Peyer's patch (tissue), 4 donors: ENCODE measurements at regions not wholly inside any gene's neighbourhood (a gene's known extent, or its start where the extent isn't known, plus 50 kb on each side); places are given as distances from the start of the nearest gene placed in this dataset.

Experiments used
- POLR2A ChIP-seq, 2 donors: fragments of 450-650 bp; IDR thresholded peaks; one replicate each; pipeline ENCODE4 v1.5.1; 2017; ENCODE audit warnings: antibody characterized with exemption in 2 of 2, mild to moderate bottlenecking in 2 of 2, moderate library complexity in 2 of 2
- TF ChIP-seq, protein P1 (sequence below), 6 experiments: fragments of 450-650 bp in 4 of 6; fragments of 200-600 bp in 2 of 6; sonication (generic) in 1 of 6; IDR thresholded peaks; one replicate each; pipeline ENCODE4 v1.5.1; 2017 to 2019; ENCODE audit warnings: antibody characterized with exemption in 6 of 6, mild to moderate bottlenecking in 3 of 6, moderate library complexity in 1 of 6

DNA sequence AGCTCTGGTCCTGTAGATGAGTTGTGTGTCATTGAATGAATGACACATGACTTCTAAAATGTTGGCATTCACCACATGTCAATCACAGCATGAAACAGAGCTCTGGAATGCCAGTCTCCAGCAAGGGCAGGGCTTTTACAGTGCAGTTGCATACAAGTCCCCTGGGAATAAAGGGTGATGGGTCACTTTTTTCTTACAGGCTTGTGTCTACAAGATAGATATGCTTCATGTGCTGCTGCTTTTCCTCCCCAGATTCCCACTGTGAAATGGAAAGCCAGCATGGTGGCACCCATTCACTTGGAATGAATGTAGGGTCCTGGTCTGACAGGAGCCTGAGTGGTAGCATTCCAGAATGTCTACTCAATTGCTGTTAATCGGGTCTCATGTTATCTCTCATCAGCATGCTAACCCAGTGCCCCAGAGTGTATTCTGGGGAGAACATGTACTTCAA is 159.1 kb upstream of the KIT start:
- TF ChIP-seq, protein P1, sequence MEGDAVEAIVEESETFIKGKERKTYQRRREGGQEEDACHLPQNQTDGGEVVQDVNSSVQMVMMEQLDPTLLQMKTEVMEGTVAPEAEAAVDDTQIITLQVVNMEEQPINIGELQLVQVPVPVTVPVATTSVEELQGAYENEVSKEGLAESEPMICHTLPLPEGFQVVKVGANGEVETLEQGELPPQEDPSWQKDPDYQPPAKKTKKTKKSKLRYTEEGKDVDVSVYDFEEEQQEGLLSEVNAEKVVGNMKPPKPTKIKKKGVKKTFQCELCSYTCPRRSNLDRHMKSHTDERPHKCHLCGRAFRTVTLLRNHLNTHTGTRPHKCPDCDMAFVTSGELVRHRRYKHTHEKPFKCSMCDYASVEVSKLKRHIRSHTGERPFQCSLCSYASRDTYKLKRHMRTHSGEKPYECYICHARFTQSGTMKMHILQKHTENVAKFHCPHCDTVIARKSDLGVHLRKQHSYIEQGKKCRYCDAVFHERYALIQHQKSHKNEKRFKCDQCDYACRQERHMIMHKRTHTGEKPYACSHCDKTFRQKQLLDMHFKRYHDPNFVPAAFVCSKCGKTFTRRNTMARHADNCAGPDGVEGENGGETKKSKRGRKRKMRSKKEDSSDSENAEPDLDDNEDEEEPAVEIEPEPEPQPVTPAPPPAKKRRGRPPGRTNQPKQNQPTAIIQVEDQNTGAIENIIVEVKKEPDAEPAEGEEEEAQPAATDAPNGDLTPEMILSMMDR (IDR thresholded peaks at IDR 0.05): no peak
- TF ChIP-seq POLR2A (IDR thresholded peaks at IDR 0.05): no peak
